ENCODE measurements at regions not wholly inside any gene's neighbourhood (a gene's known extent, or its start where the extent isn't known, plus 50 kb on each side); places are given as distances from the start of the nearest gene placed in this dataset.
"Not testable (repeated sequence)": the region's sequence is repeated elsewhere in the genome, so short reads cannot be mapped to it uniquely, and the experiment has no call there.

- no peak for DNase-seq
Measured at GRCh38 chr9:129561594-129562281, 59.2 kb downstream of the C9orf50 start.

GRCh38 chr9:129560881-129561306 is 60.0 kb downstream of the C9orf50 start:
- DNase-seq: no peak

GRCh38 chr9:129559506-129559881 is 61.4 kb downstream of the C9orf50 start:
- no peak for DNase-seq

- DNase-seq: no peak
Measured at GRCh38 chr9:129558551-129559505, 62.1 kb downstream of the C9orf50 start.

- no peak for DNase-seq
Measured at GRCh38 chr9:129558063-129558550, 62.8 kb downstream of the C9orf50 start.

GRCh38 chr9:129557192-129558036 is 63.5 kb downstream of the C9orf50 start:
- peak in 1 of 2 experiments; percentile 25 for DNase-seq

GRCh38 chr9:129556491-129557191 is 64.3 kb downstream of the C9orf50 start:
- no peak for DNase-seq

GRCh38 chr9:129555512-129556215 is 65.2 kb downstream of the C9orf50 start:
- DNase-seq: no peak

- DNase-seq: no peak
Measured at GRCh38 chr9:129554649-129555048, 66.3 kb downstream of the C9orf50 start.

- DNase-seq: no peak
Measured at GRCh38 chr9:129553277-129553676, 67.6 kb downstream of the C9orf50 start.

GRCh38 chr9:129552064-129552463 is 68.8 kb downstream of the C9orf50 start:
- no peak for DNase-seq

- no peak for DNase-seq
Measured at GRCh38 chr9:129551393-129551973, 69.4 kb downstream of the C9orf50 start.

- DNase-seq: not testable (repeated sequence)
Measured at GRCh38 chr9:129550977-129551376, 69.9 kb downstream of the C9orf50 start.

GRCh38 chr9:129550199-129550839 is 70.6 kb downstream of the C9orf50 start:
- DNase-seq: peak in 1 of 2 experiments; percentile 29

- peak in 1 of 2 experiments; percentile 20 for DNase-seq
Measured at GRCh38 chr9:129549684-129550083, 71.2 kb downstream of the C9orf50 start.

GRCh38 chr9:129549139-129549538 is 71.8 kb downstream of the C9orf50 start:
- DNase-seq: no peak

GRCh38 chr9:129548571-129549135 is 72.2 kb downstream of the C9orf50 start:
- no peak for DNase-seq

- no peak for DNase-seq
Measured at GRCh38 chr9:129547869-129548570, 72.9 kb downstream of the C9orf50 start.

GRCh38 chr9:129547063-129547462 is 73.8 kb downstream of the C9orf50 start:
- no peak for DNase-seq
